C4-2B (cell line): ENCODE measurements at regions not wholly inside any gene's neighbourhood (a gene's known extent, or its start where the extent isn't known, plus 50 kb on each side); places are given as distances from the start of the nearest gene placed in this dataset.
"Not testable (repeated sequence)": the region's sequence is repeated elsewhere in the genome, so short reads cannot be mapped to it uniquely, and the experiment has no call there.

Experiments used
- ZFX ChIP-seq: fragments of 450-650 bp; IDR thresholded peaks from 2 replicates; pipeline ENCODE4 v1.6.1; 2017
- TF ChIP-seq, protein P1 (sequence below): fragments of 450-650 bp; conservative IDR thresholded peaks from 2 replicates; pipeline ENCODE4 v1.5.1; 2017; ENCODE audit warnings: mild to moderate bottlenecking

DNA sequence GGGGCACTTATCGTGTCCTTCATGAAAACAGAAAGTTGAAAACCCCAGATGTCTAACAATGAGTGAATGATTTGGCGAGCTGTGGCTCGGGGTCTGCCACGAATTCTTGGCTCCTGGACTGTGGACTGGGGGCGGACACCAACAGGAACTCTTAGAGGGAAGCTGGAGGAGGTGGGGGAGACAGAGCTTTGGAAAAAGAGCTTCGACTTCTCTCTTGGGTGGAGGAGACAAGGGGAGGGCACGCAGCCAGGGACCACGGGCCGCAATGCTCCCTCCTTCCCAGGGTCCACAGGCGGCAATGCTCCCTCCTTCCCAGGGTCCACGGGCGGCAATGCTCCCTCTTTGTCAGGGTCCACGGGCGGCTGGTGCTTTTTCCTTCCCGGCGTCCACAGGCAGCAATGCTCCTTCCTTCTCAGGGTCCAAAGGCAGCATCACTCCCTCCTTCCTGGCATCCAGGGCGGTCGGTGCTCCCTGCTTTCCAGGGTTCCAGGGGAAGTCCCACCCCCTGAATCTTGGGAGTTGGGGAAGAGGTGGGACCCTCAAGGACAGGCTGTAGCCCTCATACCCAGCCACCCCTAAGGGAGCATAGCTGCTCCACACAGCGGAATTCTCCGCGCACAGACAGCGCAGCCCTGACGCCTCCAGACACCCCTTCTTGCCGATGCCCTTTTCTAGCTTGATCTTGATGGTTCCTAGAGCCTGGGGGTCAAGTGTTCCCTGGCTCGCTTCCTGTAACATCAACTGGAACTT, 149.0 kb downstream of the LAT start:
- TF ChIP-seq, protein P1, sequence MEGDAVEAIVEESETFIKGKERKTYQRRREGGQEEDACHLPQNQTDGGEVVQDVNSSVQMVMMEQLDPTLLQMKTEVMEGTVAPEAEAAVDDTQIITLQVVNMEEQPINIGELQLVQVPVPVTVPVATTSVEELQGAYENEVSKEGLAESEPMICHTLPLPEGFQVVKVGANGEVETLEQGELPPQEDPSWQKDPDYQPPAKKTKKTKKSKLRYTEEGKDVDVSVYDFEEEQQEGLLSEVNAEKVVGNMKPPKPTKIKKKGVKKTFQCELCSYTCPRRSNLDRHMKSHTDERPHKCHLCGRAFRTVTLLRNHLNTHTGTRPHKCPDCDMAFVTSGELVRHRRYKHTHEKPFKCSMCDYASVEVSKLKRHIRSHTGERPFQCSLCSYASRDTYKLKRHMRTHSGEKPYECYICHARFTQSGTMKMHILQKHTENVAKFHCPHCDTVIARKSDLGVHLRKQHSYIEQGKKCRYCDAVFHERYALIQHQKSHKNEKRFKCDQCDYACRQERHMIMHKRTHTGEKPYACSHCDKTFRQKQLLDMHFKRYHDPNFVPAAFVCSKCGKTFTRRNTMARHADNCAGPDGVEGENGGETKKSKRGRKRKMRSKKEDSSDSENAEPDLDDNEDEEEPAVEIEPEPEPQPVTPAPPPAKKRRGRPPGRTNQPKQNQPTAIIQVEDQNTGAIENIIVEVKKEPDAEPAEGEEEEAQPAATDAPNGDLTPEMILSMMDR: not testable (repeated sequence)
- TF ChIP-seq ZFX: not testable (repeated sequence)
